COLO829 (cell line): ENCODE measurements at regions not wholly inside any gene's neighbourhood (a gene's known extent, or its start where the extent isn't known, plus 50 kb on each side); places are given as distances from the start of the nearest gene placed in this dataset.

Source experiments
- DNase-seq: peaks from one replicate; pipeline ENCODE4 v3.0.0; 2012; ENCODE audit warnings: low spot score

- DNase-seq = no peak
Measured at GRCh38 chr2:193973781-193974180, 1683.2 kb upstream of the SLC39A10 start.

DNA sequence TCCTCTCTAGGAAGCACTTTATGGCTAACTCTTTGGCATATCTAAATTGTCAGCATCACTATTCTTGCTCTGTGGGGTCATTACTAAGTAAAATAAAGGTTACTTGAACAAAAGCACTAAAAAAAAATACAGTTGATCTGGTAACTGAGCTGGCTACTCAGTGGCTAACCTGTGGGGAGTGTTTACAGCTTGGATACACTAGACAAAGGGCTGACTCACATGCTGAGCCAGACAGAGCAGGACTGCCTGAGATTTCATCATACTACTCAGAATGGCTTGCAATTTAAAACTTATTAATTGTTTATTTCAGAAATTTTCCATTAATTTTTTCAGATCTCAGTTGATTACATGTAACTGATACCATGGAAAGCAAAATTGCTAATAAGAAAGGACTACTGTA lies 1690.4 kb upstream of the SLC39A10 start:
- peak; percentile 30 for DNase-seq

DNA sequence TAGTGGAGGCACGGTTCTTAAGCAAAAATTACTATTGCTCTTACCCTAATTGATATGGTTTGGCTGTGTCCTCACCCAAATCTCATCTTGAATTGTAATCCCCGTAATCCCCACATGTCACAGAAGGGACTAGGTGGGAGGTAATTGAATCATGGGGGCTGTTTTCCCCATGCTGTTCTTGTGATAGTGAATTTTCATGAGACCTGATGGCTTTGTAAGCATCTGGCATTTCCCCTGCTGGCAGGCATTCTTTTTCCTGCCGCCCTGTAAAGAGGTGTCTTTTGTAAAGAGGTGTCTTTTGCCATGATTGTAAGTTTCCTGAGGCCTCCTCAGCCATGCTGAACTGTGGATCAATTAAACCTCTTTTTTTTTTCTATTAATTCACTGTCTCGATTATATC lies 1691.8 kb upstream of the SLC39A10 start:
- no peak for DNase-seq

DNA sequence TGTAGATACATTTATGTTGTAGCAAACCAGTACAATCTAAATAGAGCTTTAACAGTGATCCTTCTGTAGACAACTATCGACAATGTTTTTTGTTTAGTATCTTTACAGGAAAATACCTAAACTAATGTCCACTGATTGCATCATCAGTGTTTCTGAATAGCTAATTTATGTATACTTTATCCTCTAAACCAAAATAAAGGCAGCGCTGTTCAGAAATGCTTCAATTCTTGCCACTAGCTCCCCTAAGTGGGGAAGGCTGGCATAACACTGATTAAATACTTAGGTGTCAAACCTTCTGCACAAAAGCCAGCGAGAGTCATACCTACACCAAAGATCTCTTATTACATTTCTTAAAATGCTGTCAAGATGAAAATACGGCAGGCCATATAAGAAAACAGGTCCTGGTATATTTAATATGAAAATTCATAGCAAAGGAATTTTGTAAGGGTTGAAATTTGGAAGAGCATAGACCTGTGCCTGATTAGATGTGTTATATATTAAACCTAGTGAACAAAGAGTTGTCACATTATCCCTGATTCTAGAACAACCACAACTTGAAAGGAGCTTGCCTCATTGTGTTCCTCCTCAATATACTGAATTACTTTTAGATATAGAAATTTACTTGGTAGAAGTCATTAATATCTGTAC lies 1693.4 kb upstream of the SLC39A10 start:
- peak; percentile 15 for DNase-seq

- DNase-seq = no peak
Measured at GRCh38 chr2:193946806-193947205, 1710.2 kb upstream of the SLC39A10 start.

DNA sequence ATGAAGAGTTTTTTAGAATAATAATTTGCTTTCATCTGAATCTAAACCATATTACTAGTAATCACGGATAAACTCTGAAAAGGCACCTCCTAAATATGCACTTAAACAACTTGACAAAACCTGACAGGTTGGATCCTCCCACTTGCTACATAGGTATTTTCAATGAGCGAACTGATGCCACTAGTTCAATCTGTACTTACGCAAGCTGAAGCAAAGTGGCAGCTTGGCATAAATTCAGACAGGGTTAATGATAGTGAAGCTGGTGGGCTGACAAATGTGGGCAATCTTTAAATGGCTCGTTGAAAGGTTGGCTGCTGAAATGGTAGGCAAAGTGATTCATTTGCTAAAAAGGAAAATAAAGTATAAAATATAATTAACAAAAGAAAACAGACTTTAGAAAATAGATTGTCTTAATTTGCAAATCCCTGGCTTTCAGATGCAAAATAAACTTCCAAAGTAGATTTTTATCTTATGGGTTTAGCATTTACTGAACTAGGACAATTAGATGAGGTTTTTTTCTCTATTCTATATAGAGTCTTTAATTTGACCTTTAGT lies 1713.5 kb upstream of the SLC39A10 start:
- DNase-seq = no peak

- DNase-seq = no peak
Measured at GRCh38 chr2:193935114-193935513, 1721.9 kb upstream of the SLC39A10 start.

DNA sequence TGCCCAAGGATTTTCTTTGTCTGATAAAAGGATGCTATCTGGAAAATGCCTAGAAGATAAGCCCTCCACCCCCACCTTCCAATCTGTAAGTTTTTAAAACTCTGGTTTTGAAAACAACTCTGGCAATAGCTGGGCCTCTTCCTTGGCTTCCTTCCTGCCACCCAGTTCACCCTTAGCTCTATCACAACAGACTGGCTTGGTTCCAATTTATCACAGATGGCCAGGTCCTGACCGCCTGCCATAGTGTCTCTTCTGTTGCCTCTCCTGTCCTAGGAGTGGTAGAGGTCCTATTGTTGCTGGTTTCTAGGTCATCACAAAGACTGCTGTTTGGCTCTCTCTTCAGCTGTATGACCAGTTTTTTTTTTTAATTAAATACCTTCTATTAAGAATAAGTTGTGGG lies 1727.9 kb upstream of the SLC39A10 start:
- no peak for DNase-seq

DNA sequence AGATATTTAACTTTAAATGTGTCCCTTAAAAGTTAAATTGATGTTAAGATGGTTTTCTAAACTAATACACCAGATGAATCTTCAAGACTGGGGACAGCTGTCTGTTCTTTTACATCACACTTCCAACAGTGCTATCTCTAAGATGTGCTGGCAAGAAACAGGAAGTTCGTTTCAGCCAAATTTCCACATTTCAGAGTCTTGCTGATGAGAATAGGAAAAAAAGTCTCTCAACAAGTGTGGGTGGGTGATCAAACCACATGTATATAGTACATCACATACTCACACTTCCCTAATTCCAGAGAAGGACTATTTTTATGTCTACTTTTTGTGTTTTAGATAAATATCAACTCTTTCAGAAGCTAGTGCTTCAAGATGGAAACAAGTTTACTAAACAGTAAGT lies 1712.8 kb upstream of the TMEFF2 start:
- DNase-seq = no peak

GRCh38 chr2:193900292-193900691 lies 1705.6 kb upstream of the TMEFF2 start:
- DNase-seq = no peak

DNA sequence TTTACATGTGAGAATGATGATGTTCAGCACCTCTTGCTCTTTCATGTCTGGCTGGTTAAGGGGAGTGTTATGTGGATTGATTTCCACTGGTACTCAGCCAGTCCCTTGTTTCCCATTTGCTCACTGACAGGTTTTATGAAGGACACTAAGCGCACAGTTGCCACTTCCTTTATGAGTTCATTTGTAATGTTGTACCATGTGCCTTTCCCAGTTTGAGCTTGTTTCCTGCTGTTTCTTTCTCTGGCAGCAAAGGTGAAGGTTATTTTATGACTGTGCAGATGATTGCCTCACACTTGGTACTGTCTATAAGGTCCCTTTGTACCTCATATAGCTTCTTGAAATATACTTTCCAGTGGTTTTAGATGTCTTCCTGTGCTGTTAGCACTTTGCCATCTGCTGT lies 1700.5 kb upstream of the TMEFF2 start:
- DNase-seq = no peak

DNA sequence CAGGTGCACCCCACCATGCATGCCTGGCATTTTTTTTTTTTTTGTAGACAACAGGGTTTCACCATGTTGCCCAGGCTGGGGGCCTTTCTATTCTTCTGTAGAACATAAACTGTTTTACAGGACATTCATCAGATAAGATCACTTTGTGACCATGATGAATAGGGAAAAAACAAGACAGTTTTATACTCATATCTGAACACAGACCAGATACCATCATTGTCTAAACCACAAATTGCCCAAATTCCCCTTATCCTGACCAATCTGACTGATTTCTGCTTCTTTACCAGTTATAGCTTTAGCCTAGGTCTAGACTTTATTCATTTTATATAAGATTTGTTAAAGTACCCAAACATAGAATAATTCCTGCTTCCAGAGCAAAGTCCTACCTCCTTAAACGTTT lies 1699.3 kb upstream of the TMEFF2 start:
- no peak for DNase-seq

- no peak for DNase-seq
Measured at GRCh38 chr2:193891023-193891422, 1696.3 kb upstream of the TMEFF2 start.

- DNase-seq = no peak
Measured at GRCh38 chr2:193885419-193885818, 1690.7 kb upstream of the TMEFF2 start.

- DNase-seq = no peak
Measured at GRCh38 chr2:193883820-193884219, 1689.1 kb upstream of the TMEFF2 start.

GRCh38 chr2:193876980-193877379 lies 1682.2 kb upstream of the TMEFF2 start:
- DNase-seq = no peak

DNA sequence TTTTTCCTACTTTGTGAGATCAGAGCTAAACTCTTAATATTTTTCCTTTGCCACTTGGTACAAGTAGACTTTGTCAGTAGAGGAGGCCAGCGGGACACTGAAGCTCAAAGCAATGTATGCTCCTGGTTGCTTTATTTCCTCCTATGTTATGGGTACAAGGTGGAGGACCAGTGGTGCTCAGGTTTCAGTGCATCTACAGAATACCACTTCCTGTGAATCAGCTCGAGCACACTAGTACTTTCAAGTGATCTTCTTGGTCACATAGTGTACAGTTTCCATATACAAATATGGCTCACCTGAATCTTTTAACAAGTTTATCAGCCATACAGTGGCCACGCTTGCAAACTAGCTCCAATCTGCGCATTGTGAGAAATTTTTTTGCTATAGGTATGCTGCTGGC lies 1674.8 kb upstream of the TMEFF2 start:
- no peak for DNase-seq

- DNase-seq = no peak
Measured at GRCh38 chr2:193868833-193869232, 1674.1 kb upstream of the TMEFF2 start.

GRCh38 chr2:193868132-193868531 lies 1673.4 kb upstream of the TMEFF2 start:
- no peak for DNase-seq

- no peak for DNase-seq
Measured at GRCh38 chr2:193867454-193867853, 1672.7 kb upstream of the TMEFF2 start.

DNA sequence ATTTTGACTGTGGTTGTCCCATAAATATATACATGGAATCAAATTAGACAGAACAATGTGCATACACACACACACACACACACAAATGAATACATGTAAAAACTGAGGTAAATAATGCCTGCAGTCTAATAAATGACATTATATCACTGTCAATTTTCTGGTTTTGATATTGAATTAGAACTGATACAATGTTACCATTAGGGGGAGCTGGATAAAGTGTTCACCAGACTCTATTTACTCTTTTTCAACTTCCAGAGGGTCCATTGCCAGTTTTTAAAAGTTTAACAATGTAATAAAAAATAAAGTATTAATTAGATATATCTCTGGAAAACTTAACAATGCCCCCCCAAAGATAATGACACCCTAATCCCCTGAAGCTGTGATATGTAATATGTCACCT lies 1666.8 kb upstream of the TMEFF2 start:
- no peak for DNase-seq

DNA sequence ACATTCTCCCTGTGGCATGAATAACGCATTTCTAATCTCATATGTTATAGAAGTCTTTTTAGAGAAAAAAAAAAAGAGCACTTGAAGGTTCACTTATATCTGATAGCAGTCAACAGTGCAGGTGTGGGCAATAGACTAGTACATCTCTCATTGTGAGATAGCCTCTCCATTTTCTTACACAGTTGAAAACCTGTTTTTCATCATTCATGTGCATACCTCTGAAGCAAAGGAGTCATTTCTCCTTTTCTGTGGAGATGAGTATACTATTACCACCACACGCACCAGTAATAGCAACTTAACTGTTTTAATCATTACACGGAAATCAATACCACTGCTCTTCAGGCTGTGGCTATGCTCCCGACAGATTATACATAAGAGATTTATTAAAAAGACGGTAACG lies 1653.3 kb upstream of the TMEFF2 start:
- DNase-seq = no peak

GRCh38 chr2:193847130-193847529 lies 1652.4 kb upstream of the TMEFF2 start:
- no peak for DNase-seq

- DNase-seq = no peak
Measured at GRCh38 chr2:193845604-193846003, 1650.9 kb upstream of the TMEFF2 start.
